Middle frontal gyrus (tissue), 1 donor: ENCODE measurements at regions not wholly inside any gene's neighbourhood (a gene's known extent, or its start where the extent isn't known, plus 50 kb on each side); places are given as distances from the start of the nearest gene placed in this dataset.

Source experiments
- DNase-seq: peaks from one replicate; pipeline ENCODE4 v3.0.0-alpha.2; 2015; ENCODE audit warnings: low spot score; ENCODE audit errors: extremely low spot score

DNA sequence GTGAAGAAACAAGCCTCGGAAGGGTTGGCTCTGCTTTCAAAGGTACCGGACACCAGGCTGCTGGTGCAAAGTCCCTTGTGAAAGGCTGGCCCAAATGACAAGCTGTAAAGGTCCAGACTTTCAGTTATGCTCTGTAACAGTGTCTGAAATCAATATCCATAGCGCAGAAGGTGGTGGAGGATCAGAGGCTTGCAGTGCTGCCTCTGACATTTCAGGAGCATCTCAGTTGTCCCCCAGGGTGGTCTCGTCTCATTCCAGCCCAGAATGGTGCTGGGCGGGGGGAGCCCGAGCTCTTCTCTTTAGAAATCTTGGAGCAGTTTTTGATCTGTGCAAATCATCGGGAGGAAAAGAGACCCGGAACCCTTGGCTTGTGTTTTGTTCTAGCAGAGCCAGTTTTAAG is 402.3 kb upstream of the RGMA start:
- DNase-seq: no peak

DNA sequence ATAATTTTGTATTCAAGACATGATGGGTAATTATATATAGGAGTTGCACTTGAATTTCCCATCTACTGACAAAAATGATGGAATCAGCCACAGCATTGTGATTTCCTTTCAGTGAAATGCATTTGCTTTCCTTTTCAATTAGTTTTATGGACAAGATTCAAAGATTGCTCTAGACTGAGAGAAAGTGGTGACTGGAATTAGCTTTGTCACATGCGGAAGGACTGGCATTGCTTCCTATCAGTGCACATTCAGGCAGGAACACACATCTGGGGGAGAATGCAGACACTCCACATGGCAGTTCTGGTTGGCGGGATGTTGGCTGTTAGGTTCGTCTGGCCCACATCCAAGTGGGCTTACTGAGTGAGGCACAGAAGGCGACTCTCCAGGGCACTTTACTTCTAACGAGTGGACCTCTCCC is 399.3 kb upstream of the RGMA start:
- no peak for DNase-seq

DNA sequence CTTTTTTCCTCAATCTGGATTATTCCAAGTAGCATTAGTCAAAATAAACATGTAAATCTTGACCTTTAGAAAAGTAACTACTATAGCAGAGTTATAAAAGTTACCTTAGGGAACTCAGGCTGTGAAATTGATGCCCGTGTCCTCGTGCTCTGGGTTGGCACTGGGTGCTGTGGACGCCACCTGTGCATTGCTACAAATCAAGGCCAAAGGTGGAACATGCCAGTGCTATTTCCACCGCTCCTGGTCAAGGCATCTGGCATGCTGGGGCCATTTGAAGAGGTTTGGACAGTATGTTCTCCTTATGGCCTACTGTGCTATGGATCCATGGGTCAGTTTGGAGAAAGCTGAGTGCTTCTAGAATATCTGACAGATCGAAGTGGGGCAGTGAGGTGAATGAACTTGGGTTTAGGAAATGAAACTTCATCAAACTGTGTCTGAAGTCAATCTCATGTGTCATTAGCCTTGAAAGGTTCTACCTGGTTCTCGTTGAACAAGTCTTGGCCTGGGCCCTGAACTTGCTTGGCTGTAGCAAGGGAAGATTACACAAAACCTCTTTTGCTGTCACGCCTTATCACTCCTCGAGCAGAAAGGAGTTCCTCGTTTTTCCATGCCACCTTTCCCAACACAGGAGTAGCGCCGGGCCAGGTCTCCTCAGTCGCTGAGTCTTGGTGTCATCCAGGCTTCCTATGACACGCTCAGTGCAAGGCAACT is 397.6 kb upstream of the RGMA start:
- DNase-seq: no peak

DNA sequence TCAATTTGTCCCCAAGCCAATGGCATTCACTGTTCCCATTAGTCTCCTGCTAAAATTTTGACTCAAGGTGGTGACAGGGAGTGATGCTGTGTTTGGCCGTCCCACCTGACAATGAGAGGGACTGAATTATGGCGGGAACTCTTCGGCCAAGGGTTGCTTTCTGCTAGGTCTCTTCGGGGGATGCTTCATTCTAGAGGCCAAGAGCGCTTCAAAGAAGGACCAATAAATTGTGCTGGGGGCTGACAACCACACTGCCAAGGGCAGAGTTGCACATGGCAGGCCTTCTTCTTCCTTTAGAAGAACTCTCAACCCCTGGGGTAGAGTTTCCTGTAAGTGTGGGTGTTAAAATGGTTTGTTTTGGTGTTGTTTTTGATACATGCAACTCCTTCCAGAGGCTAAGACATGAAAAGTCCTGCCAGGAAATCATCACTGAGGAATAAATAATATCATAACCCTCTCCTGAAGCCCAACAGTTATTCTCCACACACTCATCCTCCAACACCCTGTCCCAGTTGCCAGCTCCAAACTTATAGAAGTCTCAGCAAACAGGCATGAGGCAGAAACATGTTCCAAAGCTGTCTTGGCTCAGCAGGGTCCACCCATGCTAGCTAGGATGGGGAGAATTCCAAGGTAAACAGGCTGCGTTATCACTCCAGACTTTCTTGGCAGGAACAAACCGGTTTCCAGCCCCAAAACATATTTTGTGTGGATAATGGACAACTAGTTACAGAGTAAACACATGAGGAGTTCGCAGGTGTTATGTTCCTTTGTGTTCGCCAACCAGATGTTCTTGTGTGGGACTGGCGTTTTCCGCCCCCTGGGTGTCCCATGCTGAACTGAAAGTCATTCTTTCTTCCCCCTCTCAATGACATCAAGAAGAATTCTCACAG is 396.7 kb upstream of the RGMA start:
- DNase-seq: no peak

DNA sequence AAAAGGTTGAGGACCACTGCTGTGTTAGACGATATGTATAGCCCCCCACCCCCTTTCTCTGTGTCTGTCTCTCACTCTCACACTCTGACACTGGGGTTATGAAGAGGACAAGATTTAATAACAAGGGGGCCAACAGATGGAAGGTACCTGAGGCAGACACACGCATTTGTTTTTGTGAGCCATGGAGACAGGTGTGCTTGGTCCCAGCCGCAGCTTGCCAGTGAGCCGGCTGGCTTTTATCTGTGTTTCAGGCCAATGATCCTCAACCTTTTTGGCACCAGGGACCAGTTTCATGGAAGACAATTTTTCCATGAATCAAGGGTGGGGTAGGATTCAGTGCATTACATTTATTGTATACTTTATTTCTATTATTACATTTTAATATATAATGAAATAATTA is 394.9 kb upstream of the RGMA start:
- DNase-seq: no peak

DNA sequence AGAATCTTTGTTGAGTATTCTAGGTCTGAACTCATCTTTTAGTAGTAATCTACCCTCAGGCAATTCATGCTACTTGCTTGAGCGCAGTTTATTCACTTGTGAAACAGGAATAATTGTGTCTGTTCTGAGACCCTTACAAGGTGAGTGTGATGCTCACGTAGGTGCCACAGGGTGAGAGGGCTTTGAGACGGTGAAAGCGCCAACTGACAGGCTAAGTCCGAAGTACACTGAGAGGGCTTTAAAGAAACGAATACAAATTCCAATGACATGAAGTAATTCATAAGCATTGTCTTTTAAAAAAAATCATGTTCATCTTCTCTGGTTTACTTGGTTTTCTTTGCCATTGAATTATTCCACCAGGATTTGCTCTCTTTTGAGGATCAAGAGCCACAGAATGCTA is 393.7 kb upstream of the RGMA start:
- DNase-seq: no peak

DNA sequence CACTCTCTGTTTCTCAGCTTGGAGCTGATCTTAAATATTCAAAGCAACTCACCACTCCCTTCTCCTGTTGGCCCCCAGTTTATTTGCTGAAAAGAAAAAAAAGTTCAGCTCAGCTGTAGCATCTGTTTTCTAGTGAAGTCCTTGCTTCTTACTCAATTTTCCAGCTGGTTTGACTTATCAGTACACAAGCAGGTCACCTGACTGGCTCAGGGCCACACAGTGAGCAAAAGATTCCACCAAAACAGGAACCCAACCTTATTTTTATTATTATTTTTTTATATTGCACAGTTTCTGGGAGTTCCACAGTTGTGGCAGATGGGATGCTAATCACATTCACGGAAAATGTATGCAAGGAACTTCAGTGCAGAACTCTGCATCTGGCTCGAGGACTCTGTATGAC is 390.7 kb upstream of the RGMA start:
- DNase-seq: no peak

DNA sequence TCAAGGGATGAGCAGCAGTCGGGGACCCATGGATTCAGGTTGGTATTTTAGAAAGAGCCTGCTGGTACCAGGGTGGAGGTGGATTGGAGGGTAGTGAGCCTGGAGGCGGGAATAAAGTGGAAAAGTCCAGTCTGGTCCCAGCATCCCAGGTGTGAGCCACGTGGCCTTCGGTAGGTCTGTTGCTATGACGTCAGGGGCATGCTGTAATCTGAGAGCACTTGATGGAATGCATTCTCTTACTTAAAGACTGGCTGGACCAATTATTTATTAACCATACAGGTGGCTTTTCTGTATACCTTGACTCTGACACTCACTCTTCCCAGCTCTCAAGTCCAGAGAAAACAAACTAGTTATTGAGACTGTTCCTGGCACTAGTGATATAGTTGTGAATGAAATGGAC is 389.9 kb upstream of the RGMA start:
- DNase-seq: no peak

DNA sequence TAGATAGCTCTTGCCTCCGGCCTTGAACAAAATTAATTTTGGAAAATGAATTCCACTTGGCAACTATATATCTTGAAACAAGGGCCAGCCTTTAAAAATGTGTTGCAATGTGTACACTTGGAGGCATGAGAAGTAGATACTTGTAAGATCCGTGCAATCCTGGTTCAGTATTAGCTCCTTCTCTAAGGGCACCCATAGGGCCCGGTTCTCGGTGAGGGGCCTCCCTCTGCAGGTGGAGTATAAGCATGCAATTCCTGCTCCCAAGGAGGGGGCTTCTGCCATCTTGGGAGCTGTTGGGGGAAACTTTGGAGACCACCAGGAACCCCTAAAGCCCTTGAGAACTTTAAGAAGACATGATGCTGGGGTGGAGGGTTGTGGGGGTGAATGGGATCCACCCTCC is 388.7 kb upstream of the RGMA start:
- no peak for DNase-seq

DNA sequence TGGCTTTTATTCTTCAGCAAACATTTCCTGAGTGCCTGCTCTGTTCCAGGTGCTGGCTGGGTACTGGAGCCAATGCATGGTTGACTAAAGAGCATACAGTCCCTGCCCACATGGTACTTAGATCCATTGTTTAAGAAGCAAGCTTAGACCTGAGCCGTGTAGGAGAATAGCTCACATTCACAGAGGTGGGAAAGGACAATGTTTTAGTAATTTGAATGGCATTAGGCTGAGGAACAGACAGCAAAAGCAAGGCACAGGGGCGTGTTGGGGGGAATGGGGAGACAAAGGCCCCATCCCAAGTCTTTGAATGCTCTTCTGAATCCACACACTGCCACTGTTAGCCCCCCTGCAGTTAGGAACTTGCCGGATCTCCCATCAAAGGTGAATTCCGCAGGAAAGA is 388.2 kb upstream of the RGMA start:
- no peak for DNase-seq

DNA sequence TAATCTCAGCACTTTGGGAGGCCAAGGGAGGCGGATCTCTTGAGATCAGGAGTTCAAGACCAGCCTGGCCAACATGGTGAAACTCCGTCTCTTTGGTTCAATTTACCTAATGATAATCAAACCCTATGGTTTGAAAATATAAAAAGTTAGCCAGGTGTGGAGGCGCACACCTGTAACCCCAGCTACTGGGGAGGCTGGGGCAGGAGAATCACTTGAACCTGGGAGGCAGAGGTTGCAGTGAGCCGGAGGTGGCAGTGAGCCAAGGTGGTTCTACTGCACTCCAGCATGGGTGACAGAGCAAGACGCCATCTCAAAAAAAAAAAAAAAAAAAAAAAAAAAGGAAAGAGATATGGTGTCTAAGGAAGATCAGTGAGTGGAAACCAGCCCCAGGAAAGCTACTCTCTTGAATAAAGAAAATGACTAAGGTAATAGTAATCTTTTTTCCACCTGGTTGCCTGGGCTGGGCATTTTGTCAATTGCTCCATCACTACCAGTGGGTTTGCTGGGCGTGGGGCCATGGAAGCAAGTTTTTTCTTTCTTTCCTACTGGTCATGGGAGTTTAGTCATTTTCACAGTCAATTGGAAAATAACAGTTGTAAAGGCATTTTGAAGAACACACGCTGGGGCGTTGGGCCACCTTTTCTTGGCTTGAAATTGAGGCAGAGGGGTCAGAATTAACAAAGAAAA is 387.6 kb upstream of the RGMA start:
- DNase-seq: no peak

DNA sequence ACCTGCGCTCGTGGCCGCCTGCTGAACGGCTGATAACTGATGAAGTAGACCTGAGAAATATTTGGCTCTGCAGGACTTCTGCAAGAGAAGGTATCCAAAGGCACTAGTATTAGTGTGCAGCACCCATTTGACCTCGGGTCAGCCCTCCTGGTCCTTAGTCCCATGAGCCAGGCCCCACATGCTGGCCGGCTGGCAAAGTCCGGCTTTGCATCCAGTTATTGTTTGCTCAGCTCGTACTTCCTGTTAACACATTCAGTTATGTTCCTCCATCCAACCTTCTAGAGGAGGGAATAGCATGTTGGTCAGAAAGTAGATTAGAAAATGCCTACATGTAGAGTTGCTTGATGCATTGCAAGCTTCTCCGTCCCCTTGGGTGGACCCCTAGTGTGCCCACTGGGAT is 385.7 kb upstream of the RGMA start:
- no peak for DNase-seq

DNA sequence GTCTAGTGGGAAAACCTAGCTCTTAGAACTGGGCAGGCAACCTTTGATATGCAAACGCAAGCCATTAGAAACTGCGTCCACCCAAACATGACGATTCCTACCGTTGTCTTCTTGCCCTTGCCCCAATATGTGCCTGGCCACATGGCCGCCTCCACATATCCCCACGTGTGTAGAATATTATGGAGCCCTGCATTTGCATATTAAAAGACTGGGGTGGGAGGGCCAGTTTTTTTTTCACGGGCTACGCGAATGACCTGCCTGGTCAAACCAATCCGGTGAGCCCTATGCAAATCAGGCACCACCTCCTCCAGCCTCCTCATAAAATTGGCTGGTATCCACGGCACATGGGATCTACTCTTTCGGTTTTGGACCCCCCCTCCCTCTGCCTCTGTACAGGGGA is 381.0 kb upstream of the RGMA start:
- no peak for DNase-seq

DNA sequence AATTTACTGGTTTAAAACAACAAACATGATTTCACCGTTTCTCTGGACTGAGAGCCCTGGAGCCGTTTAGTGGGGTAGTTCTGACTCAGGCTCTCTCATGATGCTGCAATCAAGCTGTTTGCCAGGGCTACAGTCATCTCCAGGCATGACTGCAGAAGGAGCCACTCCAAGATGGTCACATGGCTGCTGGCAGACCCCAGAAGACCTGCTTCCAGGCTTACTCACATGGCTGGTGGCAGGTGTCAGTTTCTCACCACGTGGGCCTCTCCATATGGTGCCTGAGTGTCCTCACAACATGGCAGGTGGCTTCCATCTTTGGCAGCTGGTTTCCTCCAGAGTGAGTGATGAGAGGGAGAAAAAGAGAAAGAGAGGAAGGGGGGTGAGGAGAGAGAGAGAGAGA is 378.3 kb upstream of the RGMA start:
- no peak for DNase-seq

DNA sequence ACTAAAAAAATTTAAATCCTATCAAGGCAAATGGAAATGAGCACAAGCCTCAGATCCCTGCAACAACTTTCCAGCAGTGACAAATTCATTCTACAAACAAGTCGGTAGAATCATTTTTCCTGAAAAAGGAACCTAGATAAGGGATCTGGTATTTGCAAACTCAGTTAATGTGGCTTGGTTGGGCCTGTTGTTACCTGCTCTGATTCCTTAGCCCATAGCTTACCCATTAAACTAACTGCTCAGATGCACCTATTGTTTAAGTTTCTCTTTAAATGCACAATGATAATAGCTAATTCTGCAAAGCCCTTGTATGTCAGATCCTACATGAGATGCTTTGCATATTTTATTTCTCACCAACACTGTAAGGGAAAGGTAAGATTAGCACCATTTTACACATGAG is 377.4 kb upstream of the RGMA start:
- DNase-seq: no peak

DNA sequence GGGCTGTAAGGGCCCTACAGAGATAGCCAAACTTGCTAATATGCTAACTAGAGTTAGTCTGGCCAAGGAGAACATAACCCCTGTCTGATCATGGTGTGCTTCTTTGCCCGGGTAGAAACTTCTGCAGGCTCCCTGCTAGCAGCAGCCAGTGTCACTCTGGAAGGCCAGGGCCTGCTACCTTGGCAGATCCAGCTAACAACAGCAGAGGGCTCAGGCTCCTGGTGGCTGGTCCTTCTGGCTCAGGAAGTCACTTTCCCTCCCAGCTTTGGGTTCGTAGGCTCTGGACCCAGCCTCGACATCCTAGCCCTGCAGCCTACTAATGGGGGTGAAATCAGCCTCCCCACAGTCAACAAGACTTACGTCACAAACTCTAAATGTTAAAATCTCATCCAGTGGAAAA is 373.7 kb upstream of the RGMA start:
- DNase-seq: no peak

DNA sequence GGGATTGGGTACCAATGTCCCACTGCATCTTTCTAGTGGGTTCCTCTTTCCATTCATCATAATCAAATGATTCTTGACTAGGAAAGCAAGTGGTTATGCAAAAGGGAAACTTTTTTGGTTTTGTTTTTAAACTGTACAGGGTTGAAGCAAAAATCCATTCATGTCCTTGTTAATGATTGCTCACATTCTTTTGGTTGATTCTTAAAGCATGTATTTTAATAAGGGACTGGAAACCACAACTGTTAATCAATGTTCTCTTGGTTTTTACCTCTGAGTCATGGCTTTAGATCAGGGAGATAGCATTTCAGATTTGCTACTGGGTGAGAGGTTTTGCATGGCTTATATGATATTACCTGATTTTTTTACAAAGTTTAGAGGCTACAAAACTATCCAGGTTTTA is 371.7 kb upstream of the RGMA start:
- no peak for DNase-seq

DNA sequence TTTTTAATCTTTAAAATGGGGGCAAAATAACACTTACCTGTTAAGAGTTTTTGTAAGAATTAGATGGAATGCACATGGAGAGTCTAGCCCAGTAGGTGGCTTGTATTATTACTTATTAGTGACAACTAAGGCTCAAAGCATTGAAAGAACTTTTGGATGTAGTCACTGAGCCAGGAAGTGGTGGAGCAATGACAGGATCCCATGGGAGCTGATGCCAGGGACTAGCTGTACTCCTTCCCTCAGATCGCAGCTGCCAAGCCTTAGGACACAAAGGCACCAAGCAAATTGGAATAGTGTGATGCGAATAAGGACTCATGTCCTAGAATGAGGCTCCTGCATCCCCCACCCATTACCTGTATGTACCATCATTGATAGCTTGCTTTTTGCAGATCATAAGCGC is 370.4 kb upstream of the RGMA start:
- no peak for DNase-seq

DNA sequence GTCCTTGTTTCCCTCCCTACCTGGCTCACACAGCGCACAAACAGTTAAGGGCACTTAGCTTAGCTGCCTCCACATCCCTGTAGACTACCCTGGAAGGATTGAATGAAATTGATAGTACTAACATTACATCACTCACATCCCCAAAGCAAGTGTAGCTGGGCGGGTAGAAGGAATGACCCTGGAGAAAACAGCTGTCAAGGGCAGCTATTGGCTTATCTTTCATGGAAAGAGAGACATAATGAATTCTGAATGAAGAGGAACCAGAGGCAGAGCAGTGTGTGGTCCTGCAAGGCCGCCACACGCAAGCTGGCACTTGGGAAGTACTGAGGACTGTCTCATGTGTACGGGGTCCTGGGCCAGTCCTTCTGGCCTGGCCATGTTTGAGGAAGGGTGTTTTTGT is 369.6 kb upstream of the RGMA start:
- DNase-seq: no peak

DNA sequence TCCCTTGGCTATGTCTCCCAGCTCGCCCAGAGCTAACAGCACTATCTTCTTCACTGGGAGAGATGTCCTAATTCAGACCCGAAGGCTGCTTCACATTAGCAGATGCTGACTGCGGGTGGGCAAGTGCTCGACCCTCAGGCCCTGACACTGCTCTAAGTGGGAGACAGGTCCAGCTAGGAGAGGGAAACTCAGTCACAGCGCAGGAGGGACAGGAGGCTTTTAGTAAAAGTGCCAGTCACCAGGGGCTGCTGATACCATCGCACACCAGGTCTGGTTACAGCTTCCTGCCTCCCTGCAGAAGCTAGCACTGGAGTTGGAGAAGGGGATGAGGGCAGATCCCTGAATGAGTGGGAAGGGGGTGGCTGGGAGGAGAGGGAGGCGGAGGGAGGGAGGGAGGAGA is 365.8 kb upstream of the RGMA start:
- DNase-seq: no peak

DNA sequence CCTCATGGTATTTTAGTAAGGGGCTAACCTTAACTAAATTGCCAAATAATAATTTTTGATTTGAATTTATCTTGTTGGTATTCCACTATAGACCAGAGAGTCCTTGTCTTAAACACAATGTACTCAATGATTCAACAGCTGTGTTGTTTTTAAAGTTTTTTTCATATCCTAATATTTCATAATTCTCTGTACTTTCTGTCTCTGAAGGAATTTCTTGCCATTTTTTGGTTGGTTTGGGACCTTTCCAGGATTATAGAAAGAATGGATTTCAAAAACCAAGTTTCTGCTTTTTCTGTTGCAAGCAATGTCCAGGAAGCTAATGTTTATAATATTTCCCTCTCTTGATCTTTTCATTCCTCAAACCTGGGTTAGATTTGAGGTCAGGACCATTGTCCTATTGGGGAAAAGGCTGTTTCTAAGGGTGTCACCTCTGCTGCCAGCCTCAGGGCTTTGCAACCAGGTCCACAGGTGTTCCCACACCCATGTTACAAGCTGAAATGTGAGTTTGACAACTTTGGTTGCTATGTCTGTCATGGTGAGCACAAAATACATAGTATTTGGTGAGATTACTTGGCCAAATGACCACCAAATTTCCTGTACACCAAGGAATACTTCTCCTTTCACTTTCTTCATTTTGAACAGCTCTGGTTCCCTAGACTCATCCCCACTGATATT is 363.7 kb upstream of the RGMA start:
- DNase-seq: no peak

DNA sequence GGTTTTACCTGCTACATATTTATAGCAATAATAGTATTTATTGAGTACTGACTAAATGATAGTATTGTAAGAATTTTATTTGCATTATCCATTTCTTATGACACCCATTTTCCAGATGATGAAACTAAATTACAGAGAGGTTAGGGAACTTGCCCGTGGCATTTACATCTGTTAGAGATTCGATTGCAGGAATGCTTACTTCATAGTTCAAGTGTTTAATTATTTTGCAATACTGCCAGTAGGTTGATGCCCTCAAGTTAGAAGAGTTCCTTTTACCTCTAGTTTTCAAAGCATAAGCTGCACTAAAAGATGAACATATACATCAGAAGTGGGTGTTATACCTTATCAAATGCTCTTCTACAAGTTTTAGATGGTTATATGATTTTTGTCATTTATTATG is 362.8 kb upstream of the RGMA start:
- DNase-seq: no peak
